IMR-90 (cell line): ENCODE measurements at regions not wholly inside any gene's neighbourhood (a gene's known extent, or its start where the extent isn't known, plus 50 kb on each side); places are given as distances from the start of the nearest gene placed in this dataset.

ENCODE experiments used
- ATAC-seq: fragments of 200-7000 bp; cut with Tn5 transposase; 2 replicates; pipeline ENCODE4 v1.9.1; 2020; ENCODE audit warnings: low read depth, mild to moderate bottlenecking, moderate library complexity
- BruUV-seq: library from RNA; stranded (reverse); fragments of 400-500 nt; replicated peaks from 2 replicates; lab custom pipeline; 2021; lab: Mats Ljungman, UMichigan
- CTCF ChIA-PET: fragments of 300-600 bp; formaldehyde crosslinking; extraction: SDS; loops from one replicate; lab custom pipeline; 2021; ENCODE audit warnings: antibody characterized with exemption; lab: Yijun Ruan, JAX
- POLR2A ChIA-PET: fragments of 300-600 bp; sonication (Branson Sonifier 250); formaldehyde crosslinking; loops from one replicate; lab custom pipeline; 2022; ENCODE audit warnings: antibody characterized with exemption; ENCODE audit not compliant: unreplicated experiment; lab: Charles Lee
- DNase-seq: peaks from one replicate; pipeline ENCODE4 v3.0.0; 2013
- H2AFZ ChIP-seq: replicated peaks from 2 replicates; pipeline ENCODE3; 2013; ENCODE audit warnings: low read length, mild to moderate bottlenecking; ENCODE audit not compliant: poor library complexity
- H2AK5ac ChIP-seq: 2 replicates; pipeline ENCODE4 v1.6.1; 2013; ENCODE audit warnings: low read depth, low read length, inconsistent platforms
- H2AK9ac ChIP-seq: replicated peaks from 2 replicates; pipeline ENCODE3; 2013; ENCODE audit warnings: mild to moderate bottlenecking, low read depth, low read length, moderate library complexity; ENCODE audit not compliant: poor library complexity
- H2BK120ac ChIP-seq: 2 replicates; pipeline ENCODE4 v1.6.1; 2013; ENCODE audit warnings: low read depth, low read length, inconsistent platforms
- H2BK15ac ChIP-seq: 3 replicates; pipeline ENCODE4 v1.6.1; 2013; ENCODE audit warnings: low read depth, low read length, inconsistent platforms
- H2BK20ac ChIP-seq: 2 replicates; pipeline ENCODE4 v1.6.1; 2013; ENCODE audit warnings: low read depth, mild to moderate bottlenecking, inconsistent platforms, low read length, moderate library complexity
- H2BK5ac ChIP-seq: 2 replicates; pipeline ENCODE4 v1.6.1; 2013; ENCODE audit warnings: mild to moderate bottlenecking, low read depth, low read length, inconsistent platforms; ENCODE audit not compliant: poor library complexity, severe bottlenecking
- H3K14ac ChIP-seq: replicated peaks from 2 replicates; pipeline ENCODE4 v1.6.1; 2013; ENCODE audit warnings: low read depth, low read length, inconsistent platforms
- H3K18ac ChIP-seq: 2 replicates; pipeline ENCODE4 v1.6.1; 2013; ENCODE audit warnings: low read depth, low read length, control low read depth
- H3K23ac ChIP-seq: 2 replicates; pipeline ENCODE4 v1.6.1; 2013; ENCODE audit warnings: low read depth, low read length, inconsistent platforms
- H3K27ac ChIP-seq: 2 replicates; pipeline ENCODE4 v1.5.1; 2013; ENCODE audit warnings: mild to moderate bottlenecking, control low read depth, low read length; ENCODE audit not compliant: insufficient read depth
- H3K27me3 ChIP-seq: 2 replicates; pipeline ENCODE4 v1.6.1; 2013; ENCODE audit warnings: low read length; ENCODE audit not compliant: control insufficient read depth, insufficient read depth
- H3K36me3 ChIP-seq: 2 replicates; pipeline ENCODE4 v1.6.1; 2013; ENCODE audit warnings: low read length, mixed read lengths; ENCODE audit not compliant: control insufficient read depth, insufficient read depth
- H3K4ac ChIP-seq: 2 replicates; pipeline ENCODE4 v1.6.1; 2013; ENCODE audit warnings: low read depth, low read length, inconsistent platforms
- H3K4me1 ChIP-seq: 2 replicates; pipeline ENCODE4 v1.6.1; 2013; ENCODE audit warnings: low read length, mixed read lengths; ENCODE audit not compliant: control insufficient read depth, insufficient read depth
- H3K4me2 ChIP-seq: 2 replicates; pipeline ENCODE4 v1.6.1; 2013; ENCODE audit warnings: low read depth, mild to moderate bottlenecking, control low read depth, low read length, moderate library complexity
- H3K4me3 ChIP-seq: 2 replicates; pipeline ENCODE4 v1.5.1; 2013; ENCODE audit warnings: low read depth, mild to moderate bottlenecking, control low read depth, low read length, moderate library complexity; ENCODE audit not compliant: insufficient read depth
- H3K56ac ChIP-seq: 2 replicates; pipeline ENCODE4 v1.6.1; 2013; ENCODE audit warnings: low read length, inconsistent platforms; ENCODE audit not compliant: insufficient read depth; ENCODE audit errors: extremely low read depth
- H3K79me1 ChIP-seq, 2 experiments: 2 replicates each; pipeline ENCODE4 v1.6.1; 2013; ENCODE audit warnings: low read length in 2 of 2, inconsistent platforms in 1 of 2, low read depth in 1 of 2
- H3K9ac ChIP-seq: 2 replicates; pipeline ENCODE4 v1.6.1; 2013; ENCODE audit warnings: low read depth, low read length, control low read depth
- H3K9me1 ChIP-seq: 2 replicates; pipeline ENCODE4 v1.6.1; 2013; ENCODE audit warnings: low read length, inconsistent platforms; ENCODE audit not compliant: insufficient read depth
- H3K9me3 ChIP-seq: 2 replicates; pipeline ENCODE4 v1.6.1; 2013; ENCODE audit warnings: low read length; ENCODE audit not compliant: control insufficient read depth, insufficient read depth
- H4K20me1 ChIP-seq: 2 replicates; pipeline ENCODE4 v1.6.1; 2013; ENCODE audit warnings: low read length, inconsistent platforms; ENCODE audit not compliant: insufficient read depth
- H4K5ac ChIP-seq: 2 replicates; pipeline ENCODE4 v1.6.1; 2013; ENCODE audit warnings: mild to moderate bottlenecking, low read depth, low read length, control low read depth
- H4K8ac ChIP-seq, 2 experiments: 2 replicates each; pipeline ENCODE4 v1.6.1; 2013; ENCODE audit warnings: low read depth in 2 of 2, low read length in 2 of 2, control low read depth in 1 of 2, inconsistent platforms in 1 of 2
- H4K91ac ChIP-seq: 2 replicates; pipeline ENCODE4 v1.6.1; 2013; ENCODE audit warnings: low read depth, low read length, inconsistent platforms; ENCODE audit not compliant: insufficient read depth
- BHLHE40 ChIP-seq: fragments of 150-350 bp; IDR thresholded peaks from 2 replicates; pipeline ENCODE4 v1.6.1; 2016; ENCODE audit warnings: mild to moderate bottlenecking, low read depth, low read length
- CHD1 ChIP-seq: IDR thresholded peaks from 2 replicates; pipeline ENCODE4 v1.6.1; 2012; ENCODE audit warnings: low read depth, low read length, improper control_type of control experiment
- CTCF ChIP-seq: conservative IDR thresholded peaks from 2 replicates; pipeline ENCODE4 v1.5.1; 2012; ENCODE audit warnings: mild to moderate bottlenecking, low read depth, low read length, improper control_type of control experiment
- FOS ChIP-seq: fragments of 150-350 bp; IDR thresholded peaks from 2 replicates; pipeline ENCODE4 v1.6.1; 2016; ENCODE audit warnings: low read depth, low read length
- MAZ ChIP-seq: IDR thresholded peaks from 2 replicates; pipeline ENCODE4 v1.6.1; 2012; ENCODE audit warnings: low read depth, mild to moderate bottlenecking, low read length, improper control_type of control experiment, moderate library complexity, borderline replicate concordance
- RAD21 ChIP-seq: IDR thresholded peaks from 2 replicates; pipeline ENCODE4 v1.6.1; 2012; ENCODE audit warnings: low read length, improper control_type of control experiment
- RCOR1 ChIP-seq: IDR thresholded peaks from 2 replicates; pipeline ENCODE4 v1.6.1; 2012; ENCODE audit warnings: mild to moderate bottlenecking, low read length, improper control_type of control experiment; ENCODE audit not compliant: insufficient replicate concordance
- SMC3 ChIP-seq: fragments of 150-350 bp; IDR thresholded peaks from 2 replicates; pipeline ENCODE4 v1.6.1; 2016; ENCODE audit warnings: low read depth, mild to moderate bottlenecking, antibody characterized with exemption, low read length, moderate library complexity
- USF2 ChIP-seq: fragments of 150-350 bp; IDR thresholded peaks from 2 replicates; pipeline ENCODE4 v1.6.1; 2017; ENCODE audit warnings: mild to moderate bottlenecking, antibody characterized with exemption, low read length, low read depth
- WGBS, 2 experiments: methylation state at CpG; one replicate each; pipeline versions ENCODE4 v1.1.5 to v1.1.7; 2013; ENCODE audit warnings: missing lambda C conversion rate in 2 of 2; ENCODE audit not compliant: insufficient read length in 1 of 2; ENCODE audit errors: extremely low coverage in 2 of 2; 5-methylcytosine and 5-hydroxymethylcytosine counted together
- dilution Hi-C: fragments of 300-500 bp; cut with HindIII; formaldehyde crosslinking; loops from one replicate; pipeline ENCODE4 v1.14.3; 2018; ENCODE audit warnings: low sequenced_read_pairs; ENCODE audit not compliant: unreplicated experiment
- in situ Hi-C: fragments of 300-500 bp; cut with MboI; formaldehyde crosslinking; loops from 3 replicates; pipeline ENCODE4 v1.14.3; 2019; ENCODE audit warnings: low sequenced_read_pairs, inconsistent platforms, mixed read lengths
- intact Hi-C: fragments of 100-400 bp; cut with micrococcal nuclease; formaldehyde crosslinking; loops from 2 replicates; pipeline ENCODE4 v1.10.0; 2022

GRCh38 chr5:118605761-118606160, 382.6 kb downstream of the DTWD2 start:
- Histone ChIP-seq H2BK15ac (no peak overlapping the region), H3K23ac (no peak overlapping the region), H4K20me1 (no peaks in the 10 kb centered on the region), H3K18ac (no peak overlapping the region), H3K36me3 (no peaks in the 10 kb centered on the region), H3K9ac (no peak overlapping the region), H3K9me1 (no peaks in the 10 kb centered on the region), H4K5ac (no peak overlapping the region), H3K4me3 (no peak overlapping the region), H3K4ac (no peak overlapping the region), H2AFZ (no peak overlapping the region), H2AK9ac (no peak overlapping the region), H4K91ac (no peak overlapping the region), H3K9me3 (0 out of 2 replicates have a peak, but pooled peaks cover 2% of the 10 kb centered on the region), H3K27ac (no peak overlapping the region), H4K8ac (no peak overlapping the region), H3K4me1 (no peaks in the 10 kb centered on the region), H2AK5ac (no peak overlapping the region), H2BK20ac (no peak overlapping the region), H2BK120ac (no peak overlapping the region), H3K56ac (no peak overlapping the region), H2BK5ac (no peak overlapping the region), H3K79me1 (no peaks in the 10 kb centered on the region), H3K4me2 (no peak overlapping the region), H3K27me3 (no peaks in the 10 kb centered on the region), H3K14ac (no peak overlapping the region)
- no TSS peak for BruUV-seq
- intact Hi-C loops = no loop called here
- CTCF ChIA-PET = no interaction called here
- dilution Hi-C loops = no loop called here
- in situ Hi-C loops = no loop called here
- no CpG with 5 or more reads among the region's 3 CpGs for WGBS, 2 experiments
- ATAC-seq = no peak
- TF ChIP-seq CTCF (no peak), USF2 (no peak), RAD21 (no peak), SMC3 (no peak), CHD1 (no peak), MAZ (no peak), RCOR1 (no peak), BHLHE40 (no peak), FOS (no peak)
- POLR2A ChIA-PET = no interaction called here
- DNase-seq = no peak
